Ovary (tissue), 7 donors: ENCODE measurements at regions not wholly inside any gene's neighbourhood (a gene's known extent, or its start where the extent isn't known, plus 50 kb on each side); places are given as distances from the start of the nearest gene placed in this dataset.
"Not testable (repeated sequence)": the region's sequence is repeated elsewhere in the genome, so short reads cannot be mapped to it uniquely, and the experiment has no call there.

Experiments
- DNase-seq, 5 donors: peaks; one replicate each; pipeline ENCODE4 v3.0.0-alpha.2; 2019 to 2020
- H3K27ac ChIP-seq, 2 donors: fragments of 200-600 bp; one replicate each; pipeline versions ENCODE4 v1.5.1 to v1.8.0; 2019 to 2022
- H3K27me3 ChIP-seq: fragments of 200-600 bp; one replicate; pipeline ENCODE4 v1.8.0; 2022
- H3K36me3 ChIP-seq: fragments of 200-600 bp; sonication (generic); one replicate; pipeline ENCODE4 v1.5.1; 2019
- H3K4me1 ChIP-seq: one replicate; pipeline ENCODE4 v1.8.1; 2013; ENCODE audit warnings: mild to moderate bottlenecking, moderate library complexity; ENCODE audit not compliant: insufficient read depth
- H3K4me3 ChIP-seq: fragments of 200-600 bp; sonication (generic); one replicate; pipeline ENCODE4 v1.5.1; 2017
- H3K9me3 ChIP-seq, 2 donors: fragments of 200-600 bp in 1 of 2; sonication (generic) in 1 of 2; one replicate each; pipeline versions ENCODE4 v1.5.1 to v1.8.1; 2013 to 2019; ENCODE audit warnings: mild to moderate bottlenecking in 1 of 2, moderate library complexity in 1 of 2
- CTCF ChIP-seq, 3 donors: fragments of 450-650 bp in 2 of 3; fragments of 200-600 bp in 1 of 3; IDR thresholded peaks; one replicate each; pipeline versions ENCODE4 v1.5.1 to v1.8.0; 2016 to 2022; ENCODE audit warnings: antibody characterized with exemption in 3 of 3, mild to moderate bottlenecking in 1 of 3
- EP300 ChIP-seq: sonication (generic); formaldehyde crosslinking; IDR thresholded peaks from one replicate; pipeline ENCODE4 v1.6.1; 2017; ENCODE audit warnings: antibody characterized with exemption
- POLR2A ChIP-seq: fragments of 450-650 bp; IDR thresholded peaks from one replicate; pipeline ENCODE4 v1.6.1; 2017; ENCODE audit warnings: antibody characterized with exemption, mild to moderate bottlenecking, moderate library complexity
- WGBS, 3 donors: extraction: QIAGEN DNeasy Blood & Tissue Kit in 1 of 3; methylation state at CpG; one replicate each; pipeline versions ENCODE4 v1.1.5 to v1.1.7; 2013 to 2017; 5-methylcytosine and 5-hydroxymethylcytosine counted together
- intact Hi-C, 4 donors: fragments of 100-400 bp; cut with DNase I; formaldehyde crosslinking; loops; one replicate each; pipeline versions ENCODE4 v1.11.0 to v1.15.1; 2022 to 2023
- donor health status: DM: no; HTN: no; CAD: no; lungs with moderate emphysema.
- donor health status: DM: no; HTN: no; CAD: no.
- donor health status: Bipolar disorder and iron deficiency.
- donor health status: DM: no; HTN: no; CAD: no.
- donor health status: DM: yes; HTN: yes; CAD: no.

- 74 to 91% (median 76%) methylated on average over 1 of the region's 1 CpG for whole genome bisulfite sequencing, 3 donors
- H3K27me3 ChIP-seq, result no peaks in the 10 kb centered on the region
- no peak overlapping the region for H3K27ac ChIP-seq
- no peaks in the 10 kb centered on the region for H3K36me3 ChIP-seq
- no peaks in the 10 kb centered on the region for H3K4me1 ChIP-seq
- no peak overlapping the region for H3K4me3 ChIP-seq
- H3K9me3 ChIP-seq, result no peaks in the 10 kb centered on the region
- intact Hi-C loops, result no loop called here
- no peak for TF ChIP-seq EP300
- DNase-seq, result no peak
Measured at GRCh38 chr2:212722046-212722445, 183.4 kb upstream of the ERBB4 start.

- 93 to 96% (median 94%) methylated on average over 32 to 38 of the region's 38 CpGs for WGBS, 3 donors
- no peak for DNase-seq
- no peaks in the 10 kb centered on the region for H3K4me1 ChIP-seq
- no peak for TF ChIP-seq EP300
- TF ChIP-seq CTCF (IDR thresholded peaks at IDR 0.05), result no peak
- no peak for TF ChIP-seq POLR2A
- no peaks in the 10 kb centered on the region for H3K9me3 ChIP-seq
- no peak overlapping the region for H3K4me3 ChIP-seq
- no peaks in the 10 kb centered on the region for H3K27me3 ChIP-seq
- intact Hi-C loops, result no loop called here
- no peaks in the 10 kb centered on the region for H3K36me3 ChIP-seq
- H3K27ac ChIP-seq, result no peak overlapping the region
Measured at GRCh38 chr2:212721026-212721451, 182.4 kb upstream of the ERBB4 start.

- H3K36me3 ChIP-seq, H3K27ac ChIP-seq, DNase-seq, intact Hi-C loops, H3K9me3 ChIP-seq, H3K4me3 ChIP-seq, H3K27me3 ChIP-seq, H3K4me1 ChIP-seq: not testable (repeated sequence)
- 60 to 70% (median 68%) methylated on average over 1 of the region's 1 CpG for WGBS, 3 donors
Measured at GRCh38 chr2:212715411-212715810, 176.8 kb upstream of the ERBB4 start.

GRCh38 chr2:212713681-212714080 lies 175.1 kb upstream of the ERBB4 start:
- no peaks in the 10 kb centered on the region for H3K9me3 ChIP-seq
- WGBS, 3 donors, result 6 to 10% (median 7%) methylated on average over 1 of the region's 1 CpG
- intact Hi-C loops, result no loop called here
- no peaks in the 10 kb centered on the region for H3K36me3 ChIP-seq
- no peaks in the 10 kb centered on the region for H3K27me3 ChIP-seq
- H3K4me3 ChIP-seq, result no peak overlapping the region
- TF ChIP-seq EP300 (no peak), POLR2A (no peak), CTCF (IDR thresholded peaks at IDR 0.05) (no peak)
- no peak for DNase-seq
- H3K4me1 ChIP-seq, result no peaks in the 10 kb centered on the region
- H3K27ac ChIP-seq, result no peak overlapping the region

- Histone ChIP-seq H3K4me3 (no peak overlapping the region), H3K27ac (no peak overlapping the region), H3K9me3 (no peaks in the 10 kb centered on the region), H3K27me3 (no peaks in the 10 kb centered on the region), H3K36me3 (no peaks in the 10 kb centered on the region), H3K4me1 (no peaks in the 10 kb centered on the region)
- TF ChIP-seq POLR2A, result no peak
- no peak for TF ChIP-seq CTCF (IDR thresholded peaks at IDR 0.05)
- no peak for TF ChIP-seq EP300
- DNase-seq, result no peak
- intact Hi-C loops, result no loop called here
- WGBS, 3 donors, result 18 to 21% (median 18%) methylated on average over 1 of the region's 1 CpG
Measured at GRCh38 chr2:212712991-212713390, 174.4 kb upstream of the ERBB4 start.

GRCh38 chr2:212712466-212712865 lies 173.9 kb upstream of the ERBB4 start:
- DNase-seq, result no peak
- Histone ChIP-seq H3K36me3 (no peaks in the 10 kb centered on the region), H3K27me3 (no peaks in the 10 kb centered on the region), H3K9me3 (no peaks in the 10 kb centered on the region), H3K4me3 (no peak overlapping the region), H3K4me1 (no peaks in the 10 kb centered on the region), H3K27ac (no peak overlapping the region)
- TF ChIP-seq POLR2A, result no peak
- TF ChIP-seq EP300, result no peak
- intact Hi-C loops, result no loop called here
- WGBS, 3 donors, result 31 to 45% (median 38%) methylated on average over 5 of the region's 5 CpGs
